ENCODE measurements at regions not wholly inside any gene's neighbourhood (a gene's known extent, or its start where the extent isn't known, plus 50 kb on each side); places are given as distances from the start of the nearest gene placed in this dataset.

- Mint-ChIP-seq H3K4me1 (ENCODE audit: low read depth, unreplicated experiment) (no peaks in the 10 kb centered on the region), H3K9me3 (ENCODE audit: low read depth, unreplicated experiment) (no peaks in the 10 kb centered on the region), H3K36me3 (ENCODE audit: insufficient read depth, unreplicated experiment) (peaks cover 5% of the 10 kb centered on the region), H3K27ac (ENCODE audit: unreplicated experiment) (no peak overlapping the region), H3K27me3 (ENCODE audit: unreplicated experiment) (peaks cover 50% of the 10 kb centered on the region), H3K4me3 (ENCODE audit: low read depth, unreplicated experiment) (no peak overlapping the region)
- TF ChIP-seq CTCF (IDR thresholded peaks at IDR 0.05; ENCODE audit: unreplicated experiment) = no peak
- CTCF ChIA-PET = no interaction called here
- DNase-seq = no peak
- intact Hi-C loops (cut with micrococcal nuclease; ENCODE audit: unreplicated experiment) = no loop called here
- no TSS peak for BruUV-seq (replicated peaks)
Observed at GRCh38 chr5:174172152-174172551, 126.6 kb downstream of the NSG2 start.

DNA sequence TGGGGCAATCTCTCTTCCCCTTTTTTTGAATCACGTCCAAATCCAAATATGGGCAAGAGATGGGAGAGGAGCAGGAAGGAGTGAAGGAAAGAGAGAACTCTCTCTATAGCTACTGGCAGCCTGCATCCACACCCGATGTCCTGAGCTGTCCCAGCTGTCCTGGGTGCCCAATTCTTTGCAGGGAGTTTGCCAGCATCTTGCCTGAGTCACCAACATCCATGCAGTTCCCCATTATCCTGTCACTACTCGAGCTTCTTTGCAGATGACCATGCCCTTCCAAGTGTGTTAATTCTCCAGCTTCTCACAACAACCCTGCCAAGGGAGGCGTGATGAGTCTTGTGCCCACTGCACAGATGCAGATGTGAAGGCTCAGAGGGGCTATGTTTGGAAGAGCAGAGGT is 127.1 kb downstream of the NSG2 start:
- DNase-seq = no peak
- Mint-ChIP-seq H3K36me3 (ENCODE audit: insufficient read depth, unreplicated experiment) (peaks cover under 1% of the 10 kb centered on the region), H3K4me3 (ENCODE audit: low read depth, unreplicated experiment) (no peak overlapping the region), H3K27me3 (ENCODE audit: unreplicated experiment) (peaks cover 47% of the 10 kb centered on the region), H3K9me3 (ENCODE audit: low read depth, unreplicated experiment) (no peaks in the 10 kb centered on the region), H3K4me1 (ENCODE audit: low read depth, unreplicated experiment) (no peaks in the 10 kb centered on the region), H3K27ac (ENCODE audit: unreplicated experiment) (no peak overlapping the region)
- TF ChIP-seq CTCF (IDR thresholded peaks at IDR 0.05; ENCODE audit: unreplicated experiment) = no peak
- no TSS peak for BruUV-seq (replicated peaks)
- intact Hi-C loops (cut with micrococcal nuclease; ENCODE audit: unreplicated experiment) = no loop called here
- CTCF ChIA-PET = no interaction called here

DNA sequence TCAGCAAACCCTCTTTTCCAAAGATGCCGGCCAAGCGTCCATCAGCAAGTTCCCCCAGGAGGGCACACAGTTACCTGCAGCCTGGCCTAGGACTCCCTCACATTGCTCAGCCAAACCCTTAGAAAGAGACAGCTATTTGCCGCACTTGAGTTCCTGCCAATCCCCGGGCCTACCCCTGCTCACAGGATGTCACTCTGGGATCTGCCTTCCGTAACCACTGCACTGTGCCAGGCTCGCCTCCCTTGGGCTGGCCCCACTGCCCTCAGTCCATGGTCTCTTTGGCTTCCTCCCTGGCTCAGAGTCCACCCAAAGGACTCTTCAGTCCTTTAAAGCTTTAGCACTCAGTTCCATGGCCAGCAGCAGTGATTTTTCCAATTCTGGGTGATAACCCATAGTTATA is 128.3 kb downstream of the NSG2 start:
- DNase-seq = no peak
- Mint-ChIP-seq H3K27ac (ENCODE audit: unreplicated experiment) (no peak overlapping the region), H3K36me3 (ENCODE audit: insufficient read depth, unreplicated experiment) (no peaks in the 10 kb centered on the region), H3K27me3 (ENCODE audit: unreplicated experiment) (peaks cover 57% of the 10 kb centered on the region), H3K9me3 (ENCODE audit: low read depth, unreplicated experiment) (no peaks in the 10 kb centered on the region), H3K4me3 (ENCODE audit: low read depth, unreplicated experiment) (no peak overlapping the region), H3K4me1 (ENCODE audit: low read depth, unreplicated experiment) (no peaks in the 10 kb centered on the region)
- no peak for TF ChIP-seq CTCF (IDR thresholded peaks at IDR 0.05; ENCODE audit: unreplicated experiment)
- CTCF ChIA-PET = interaction anchor here (0.9 kb wide), 1 partner anchor 12 kb away, joined by 3 read pairs; no protein-coding TSS in a partner anchor
- intact Hi-C loops (cut with micrococcal nuclease; ENCODE audit: unreplicated experiment) = no loop called here
- BruUV-seq (replicated peaks) = no TSS peak

DNA sequence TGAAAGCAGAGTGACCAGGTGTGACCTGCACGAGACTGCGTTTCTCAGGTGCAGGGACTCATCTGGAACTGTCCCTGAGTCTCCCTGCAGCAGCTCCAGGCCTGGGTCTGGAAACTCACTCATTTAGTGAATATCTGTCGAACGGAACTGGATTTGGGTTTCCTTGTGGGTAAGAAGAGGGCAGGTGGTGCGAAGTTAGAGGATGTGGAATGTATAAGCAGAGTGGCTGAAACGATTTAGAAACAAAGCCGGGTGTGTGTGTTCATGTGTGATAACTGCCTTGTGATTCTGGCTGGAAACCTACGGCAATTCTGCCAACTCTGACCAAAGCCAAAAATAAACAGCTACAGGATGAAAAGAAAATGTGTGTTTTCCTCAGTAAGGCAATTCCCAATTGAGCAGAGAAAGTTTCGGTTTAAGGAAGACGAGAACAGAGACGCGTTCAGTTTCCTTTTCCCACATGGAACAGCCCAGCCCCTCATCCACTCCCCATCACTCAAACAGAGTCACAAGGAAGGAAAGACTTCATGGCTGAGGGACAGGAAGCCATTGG is 130.3 kb downstream of the NSG2 start:
- no peak for DNase-seq
- no peaks in the 10 kb centered on the region for H3K36me3 Mint-ChIP-seq (ENCODE audit: insufficient read depth, unreplicated experiment)
- no peak for TF ChIP-seq CTCF (IDR thresholded peaks at IDR 0.05; ENCODE audit: unreplicated experiment)
- no peaks in the 10 kb centered on the region for H3K9me3 Mint-ChIP-seq (ENCODE audit: low read depth, unreplicated experiment)
- H3K27ac Mint-ChIP-seq (ENCODE audit: unreplicated experiment) = no peak overlapping the region
- H3K4me1 Mint-ChIP-seq (ENCODE audit: low read depth, unreplicated experiment) = no peaks in the 10 kb centered on the region
- peaks cover 65% of the 10 kb centered on the region for H3K27me3 Mint-ChIP-seq (ENCODE audit: unreplicated experiment)
- CTCF ChIA-PET = no interaction called here
- BruUV-seq (replicated peaks) = no TSS peak
- intact Hi-C loops (cut with micrococcal nuclease; ENCODE audit: unreplicated experiment) = no loop called here
- H3K4me3 Mint-ChIP-seq (ENCODE audit: low read depth, unreplicated experiment) = no peak overlapping the region

All from Calu3 (cell line).